ENCODE measurements at regions not wholly inside any gene's neighbourhood (a gene's known extent, or its start where the extent isn't known, plus 50 kb on each side); places are given as distances from the start of the nearest gene placed in this dataset.

- H3K27me3 ChIP-seq, result no peaks in the 10 kb centered on the region
- DNase-seq, result no peak
Observed at GRCh38 chr18:45119876-45120275, 439.2 kb downstream of the SETBP1 start.

GRCh38 chr18:45121146-45121545, 440.5 kb downstream of the SETBP1 start:
- Histone ChIP-seq H3K36me3 (no peaks in the 10 kb centered on the region), H3K27me3 (no peaks in the 10 kb centered on the region), H3K4me1 (peaks cover 0 to under 1% of the 10 kb centered on the region in 2 donors), H3K27ac (no peak overlapping the region), H3K9me3 (no peaks in the 10 kb centered on the region), H3K4me3 (replicated peaks in 1 of 3) (no peak overlapping the region)
- 88 to 91% methylated on average over 1 of the region's 1 CpG for WGBS, 2 donors
- DNase-seq, result no peak
- intact Hi-C loops (cut with DNase I), result no loop called here
- no peak for TF ChIP-seq POLR2A (IDR thresholded peaks at IDR 0.05)
- no peak for TF ChIP-seq CTCF (IDR thresholded peaks at IDR 0.05)

More at GRCh38 chr18:45119876-45120275, 439.2 kb downstream of the SETBP1 start:
- 65 to 75% methylated on average over 3 of the region's 3 CpGs for WGBS, 2 donors
- H3K36me3 ChIP-seq, result no peaks in the 10 kb centered on the region
- H3K9me3 ChIP-seq, result no peaks in the 10 kb centered on the region
- H3K27ac ChIP-seq, result no peak overlapping the region
- intact Hi-C loops (cut with DNase I), result no loop called here
- peaks cover 0 to 8% of the 10 kb centered on the region in 2 donors for H3K4me1 ChIP-seq
- H3K4me3 ChIP-seq (replicated peaks in 1 of 3), result no peak overlapping the region
- TF ChIP-seq POLR2A (IDR thresholded peaks at IDR 0.05), result no peak

GRCh38 chr18:45122506-45122905, 441.8 kb downstream of the SETBP1 start:
- WGBS, 2 donors, result 91 to 93% methylated on average over 1 of the region's 1 CpG
- TF ChIP-seq POLR2A (IDR thresholded peaks at IDR 0.05), result no peak
- no peak for TF ChIP-seq CTCF (IDR thresholded peaks at IDR 0.05)

GRCh38 chr18:45127405-45127804, 446.7 kb downstream of the SETBP1 start:
- DNase-seq, result no peak
- Histone ChIP-seq H3K4me3 (replicated peaks in 1 of 3) (no peak overlapping the region), H3K36me3 (no peaks in the 10 kb centered on the region), H3K27me3 (no peaks in the 10 kb centered on the region), H3K9me3 (no peaks in the 10 kb centered on the region), H3K27ac (no peak overlapping the region), H3K4me1 (no peaks in the 10 kb centered on the region)
- TF ChIP-seq POLR2A (IDR thresholded peaks at IDR 0.05), result no peak
- no peak for TF ChIP-seq CTCF (IDR thresholded peaks at IDR 0.05)
- intact Hi-C loops (cut with DNase I), result no loop called here

More at GRCh38 chr18:45122506-45122905, 441.8 kb downstream of the SETBP1 start:
- DNase-seq, result no peak
- intact Hi-C loops (cut with DNase I), result no loop called here
- no peaks in the 10 kb centered on the region for H3K9me3 ChIP-seq
- no peaks in the 10 kb centered on the region for H3K4me1 ChIP-seq
- no peaks in the 10 kb centered on the region for H3K27me3 ChIP-seq
- no peak overlapping the region for H3K27ac ChIP-seq
- no peaks in the 10 kb centered on the region for H3K36me3 ChIP-seq
- no peak overlapping the region for H3K4me3 ChIP-seq (replicated peaks in 1 of 3)

GRCh38 chr18:45133276-45133675, 452.6 kb downstream of the SETBP1 start:
- no peak overlapping the region for H3K4me3 ChIP-seq (replicated peaks in 1 of 3)
- TF ChIP-seq CTCF (IDR thresholded peaks at IDR 0.05) (no peak), POLR2A (IDR thresholded peaks at IDR 0.05) (no peak)
- H3K27me3 ChIP-seq, result no peaks in the 10 kb centered on the region
- H3K36me3 ChIP-seq, result no peaks in the 10 kb centered on the region
- WGBS, 2 donors, result 83 to 96% methylated on average over 1 of the region's 1 CpG
- H3K4me1 ChIP-seq, result no peaks in the 10 kb centered on the region
- H3K27ac ChIP-seq, result no peak overlapping the region
- intact Hi-C loops (cut with DNase I), result no loop called here
- DNase-seq, result no peak
- no peaks in the 10 kb centered on the region for H3K9me3 ChIP-seq
